ENCODE measurements at regions not wholly inside any gene's neighbourhood (a gene's known extent, or its start where the extent isn't known, plus 50 kb on each side); places are given as distances from the start of the nearest gene placed in this dataset.
"Not testable (repeated sequence)": the region's sequence is repeated elsewhere in the genome, so short reads cannot be mapped to it uniquely, and the experiment has no call there.

DNA sequence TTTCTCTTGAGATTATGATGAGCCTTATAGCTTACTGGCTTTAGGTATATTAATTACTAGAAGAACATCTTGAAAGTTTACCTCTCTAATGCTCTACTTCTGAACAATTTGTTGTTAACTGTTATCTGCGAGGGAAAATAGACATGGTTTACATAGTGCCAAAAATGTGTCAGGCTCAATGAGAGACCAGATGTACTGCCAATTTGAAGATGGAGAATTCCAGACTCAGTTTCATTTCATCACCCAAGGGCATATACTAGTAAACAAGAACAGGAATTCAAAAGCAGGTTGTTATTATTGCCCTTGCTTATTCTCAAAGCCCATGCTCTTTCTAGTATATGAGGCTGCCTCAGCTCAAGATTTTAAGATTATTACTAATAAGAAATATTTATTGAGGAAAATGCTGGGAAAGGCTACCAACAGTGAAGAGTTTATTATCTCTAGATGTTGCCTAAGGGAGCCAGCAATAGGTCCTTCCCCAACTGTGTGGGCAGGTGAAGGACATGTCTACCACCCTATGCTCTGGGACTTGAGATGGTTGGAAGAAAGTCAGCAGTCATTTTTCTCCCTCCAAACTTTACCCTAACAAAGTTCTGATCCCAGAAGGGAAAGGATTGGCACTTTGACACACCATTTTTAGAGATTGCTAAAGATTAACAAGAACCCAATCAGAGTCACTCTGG is 792.7 kb downstream of the METTL4 start:
- DNase-seq (ENCODE audit: extremely low read depth, low read depth, low spot score): no peak

DNA sequence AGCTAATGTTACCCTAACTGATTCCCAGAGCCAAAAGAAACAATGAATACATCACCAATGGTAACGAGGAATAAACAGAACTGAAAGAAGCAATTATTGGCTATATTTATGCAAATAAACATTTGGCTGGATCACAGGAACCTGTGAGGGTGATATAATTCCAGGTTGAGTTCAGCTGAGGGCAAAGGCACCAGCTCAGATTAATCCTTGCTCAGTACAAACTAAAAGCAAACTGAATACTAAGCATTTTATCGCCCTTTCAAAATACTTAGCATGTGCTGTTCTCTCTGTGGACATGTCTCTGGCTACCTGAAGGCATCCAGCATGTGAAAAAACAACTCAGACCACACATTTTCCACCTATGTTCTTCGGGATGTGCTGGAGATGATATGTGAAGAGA is 791.7 kb downstream of the METTL4 start:
- no peak for DNase-seq (ENCODE audit: extremely low read depth, low read depth, low spot score)

DNA sequence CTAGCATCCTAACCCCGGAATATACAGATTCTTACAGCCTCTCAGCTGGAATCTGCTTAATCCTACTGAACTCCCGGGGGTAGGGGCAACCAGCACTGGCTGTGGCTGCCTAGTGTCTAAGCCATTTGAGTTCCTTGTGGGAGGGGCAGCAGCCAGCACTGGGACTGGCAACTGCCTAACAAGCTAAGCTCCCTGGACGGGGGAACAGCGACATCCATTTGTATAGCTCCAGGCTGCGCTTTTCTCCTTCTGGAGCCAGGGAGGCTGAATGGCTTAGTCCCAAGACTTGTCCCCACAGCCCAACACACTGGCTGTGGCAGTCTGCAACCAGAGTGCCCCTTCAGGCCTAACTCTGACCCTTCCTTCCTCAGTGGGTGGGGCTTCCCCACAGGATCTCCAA is 787.2 kb downstream of the METTL4 start:
- no peak for DNase-seq (ENCODE audit: extremely low read depth, low read depth, low spot score)

DNA sequence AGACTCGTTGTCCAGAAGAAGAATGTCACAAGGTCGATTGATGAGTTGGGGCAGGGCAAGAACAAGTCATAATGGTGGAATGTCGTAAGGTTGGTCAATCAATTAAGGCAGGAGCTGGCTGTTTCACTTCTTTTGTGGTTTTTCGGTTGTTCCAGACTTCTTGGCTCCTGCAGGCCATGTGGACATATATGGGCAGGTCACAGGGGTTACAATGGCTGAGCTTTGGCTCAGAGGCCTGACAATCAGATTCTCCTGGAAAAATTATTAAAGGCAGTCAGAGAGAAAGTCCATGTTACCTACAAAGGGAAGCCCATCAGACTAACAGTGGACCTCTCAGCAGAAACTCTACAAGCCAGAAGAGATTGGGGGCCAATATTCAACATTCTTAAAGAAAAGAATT is 785.3 kb downstream of the METTL4 start:
- not testable (repeated sequence) for DNase-seq (ENCODE audit: extremely low read depth, low read depth, low spot score)

DNA sequence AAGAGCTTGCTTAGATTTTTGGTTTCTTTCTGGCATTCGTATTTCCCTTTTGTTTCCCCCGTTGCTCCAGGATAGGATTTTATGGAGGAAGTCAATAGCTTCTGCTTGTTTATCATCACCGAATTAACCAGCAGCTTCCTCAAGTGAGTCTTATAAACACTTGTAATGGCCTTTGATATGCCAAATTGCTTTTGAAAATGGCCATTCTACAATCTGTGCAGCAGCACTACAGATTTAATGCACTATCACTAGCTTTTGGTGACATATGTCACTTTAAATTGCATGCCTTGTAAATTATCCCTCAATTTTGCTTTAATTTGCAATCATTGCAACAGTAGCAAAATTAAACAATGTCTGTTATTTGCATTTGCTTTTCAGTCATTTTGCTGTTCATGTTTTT is 774.7 kb downstream of the METTL4 start:
- DNase-seq (ENCODE audit: extremely low read depth, low read depth, low spot score): no peak

DNA sequence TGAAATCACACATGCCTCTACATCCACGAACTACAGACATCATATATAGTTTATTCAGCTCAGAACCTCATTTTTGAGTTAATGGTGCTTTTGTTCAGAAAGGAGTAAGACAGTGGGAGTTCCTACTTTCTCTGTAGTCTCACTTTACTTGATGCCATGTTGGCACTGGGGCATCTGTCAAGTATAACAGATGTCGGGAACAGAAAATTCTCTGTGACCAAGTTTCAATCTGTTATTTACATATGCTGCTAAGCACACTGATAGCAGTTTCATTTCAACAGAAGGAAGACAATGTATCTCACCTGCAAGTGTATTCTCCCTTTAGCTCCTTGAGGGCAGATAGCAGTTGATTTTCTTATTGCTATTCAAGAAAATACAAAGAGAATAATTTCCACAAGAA is 774.1 kb downstream of the METTL4 start:
- no peak for DNase-seq (ENCODE audit: extremely low read depth, low read depth, low spot score)

DNA sequence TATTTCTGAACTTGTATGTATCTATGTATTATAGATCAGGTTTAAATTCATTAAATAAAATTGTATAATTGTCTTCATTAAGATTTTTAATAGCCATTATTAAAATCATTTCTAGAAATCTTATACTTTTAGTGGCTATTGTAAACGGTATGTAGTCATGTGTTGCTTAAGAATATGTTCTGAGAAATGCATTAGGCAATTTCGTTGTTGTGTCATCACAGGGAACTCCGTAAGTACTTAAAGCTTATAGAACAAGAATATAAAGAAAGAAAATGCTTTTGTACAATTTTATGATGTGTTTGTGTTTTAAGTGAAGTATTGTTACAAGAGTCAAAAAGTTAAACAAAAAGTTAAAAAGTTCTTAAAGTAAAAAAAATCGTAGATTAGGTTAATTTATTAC is 765.8 kb downstream of the METTL4 start:
- DNase-seq (ENCODE audit: extremely low read depth, low read depth, low spot score): no peak

DNA sequence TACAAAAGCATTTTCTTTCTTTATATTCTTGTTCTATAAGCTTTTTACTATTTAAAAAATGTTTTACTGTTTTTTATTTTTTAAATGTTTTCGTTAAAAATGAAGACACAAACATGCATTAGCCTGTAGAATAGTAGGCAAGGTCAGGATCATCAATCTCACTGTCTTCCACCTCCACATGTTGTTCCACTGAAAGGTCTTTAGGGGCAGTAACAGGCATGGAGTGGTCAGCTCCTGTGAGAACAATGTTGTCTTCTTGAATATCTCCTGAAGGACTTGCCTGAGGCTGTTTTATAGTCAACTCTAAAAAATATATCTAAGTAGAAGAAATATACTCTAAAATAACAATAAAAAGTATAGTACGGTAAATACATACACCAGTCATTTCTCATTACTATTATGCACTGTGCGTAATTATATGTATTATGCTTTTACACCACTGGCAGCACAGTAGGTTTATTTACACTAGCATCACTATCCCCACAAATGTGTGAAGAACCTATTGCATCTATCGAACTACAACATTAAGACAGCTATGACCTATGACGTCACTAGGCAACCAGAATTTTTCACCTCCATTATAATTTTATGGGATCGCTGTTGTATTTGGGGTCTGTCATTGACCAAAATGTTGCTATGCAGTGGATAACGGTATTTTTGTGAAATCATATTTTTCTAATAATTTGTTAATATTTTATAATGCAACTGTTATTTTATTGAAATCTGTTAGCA is 764.3 kb downstream of the METTL4 start:
- DNase-seq (ENCODE audit: extremely low read depth, low read depth, low spot score): no peak

DNA sequence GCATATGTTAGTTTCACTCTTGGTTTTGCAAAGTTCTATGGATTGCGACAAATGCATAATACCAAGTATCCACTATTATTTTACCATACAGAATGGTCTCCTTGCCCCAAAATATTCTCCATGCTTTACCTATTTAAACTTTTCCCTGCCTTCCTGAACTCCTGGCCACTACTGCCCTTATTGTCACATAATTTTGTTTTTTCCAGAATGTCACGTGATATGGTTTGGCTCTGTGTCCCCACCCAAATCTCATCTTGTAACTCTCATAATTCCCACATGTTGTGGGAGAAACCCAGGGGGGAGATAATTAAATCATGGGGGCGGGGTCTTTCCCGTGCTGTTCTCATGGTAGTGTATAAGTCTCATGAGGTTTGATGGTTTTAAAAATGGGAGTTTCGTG is 760.0 kb downstream of the METTL4 start:
- no peak for DNase-seq (ENCODE audit: extremely low read depth, low read depth, low spot score)

DNA sequence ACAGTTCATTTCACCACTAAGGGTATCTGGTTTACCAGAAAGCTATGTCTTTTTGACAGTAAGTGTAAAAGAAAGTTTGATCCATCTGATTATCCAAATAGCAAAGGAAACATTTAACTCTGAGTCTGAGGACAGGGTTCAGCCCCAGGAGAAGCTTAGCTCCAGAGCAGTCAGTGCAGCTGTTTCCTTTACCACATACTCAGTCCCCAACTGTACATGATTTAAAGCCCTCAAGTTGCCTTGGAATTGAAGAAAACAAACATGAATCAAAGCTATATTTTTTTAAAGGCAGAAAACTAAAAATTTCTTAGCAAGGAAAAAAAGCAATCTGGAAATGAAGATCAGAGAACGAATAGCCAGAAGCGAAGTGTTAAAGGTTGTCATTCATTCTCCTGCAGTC is 746.0 kb downstream of the METTL4 start:
- no peak for DNase-seq (ENCODE audit: extremely low read depth, low read depth, low spot score)

DNA sequence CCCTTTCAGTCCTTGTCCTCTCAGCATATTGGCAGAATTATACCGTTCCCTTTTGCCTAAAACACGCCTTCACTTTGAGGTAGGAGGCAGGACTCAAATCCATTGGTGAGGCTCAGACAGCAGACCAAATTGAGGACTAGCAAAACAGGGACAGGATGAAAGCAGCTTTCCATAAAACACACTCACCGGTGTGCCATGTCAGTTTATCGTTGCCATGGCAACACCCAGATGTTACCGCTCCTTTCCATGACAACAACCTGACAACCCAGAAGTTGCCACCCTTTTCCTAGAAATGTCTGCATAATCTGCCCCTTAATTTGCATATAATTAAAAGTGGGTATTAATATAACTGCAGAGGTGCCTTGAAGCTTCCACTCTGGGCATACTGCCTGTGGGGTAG is 730.4 kb downstream of the METTL4 start:
- DNase-seq (ENCODE audit: extremely low read depth, low read depth, low spot score): no peak

DNA sequence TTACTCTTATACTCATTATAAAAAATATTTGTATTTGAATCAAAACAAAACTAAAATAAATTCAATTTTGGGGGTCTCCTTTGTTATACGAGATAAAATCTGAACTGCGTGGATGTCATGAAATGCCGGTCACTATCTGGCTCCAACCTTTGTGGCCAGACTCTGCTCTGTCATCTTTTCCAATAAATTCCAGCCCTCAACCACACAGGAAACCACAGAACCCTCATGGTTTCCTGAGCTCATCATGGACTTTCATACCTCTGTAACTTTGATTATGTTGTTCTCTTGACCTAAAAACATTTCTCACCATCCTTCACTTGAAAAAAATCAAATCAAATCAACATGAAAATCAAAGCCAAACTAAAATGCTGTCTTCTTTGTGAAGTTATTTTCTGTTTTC is 724.7 kb downstream of the METTL4 start:
- no peak for DNase-seq (ENCODE audit: extremely low read depth, low read depth, low spot score)

DNA sequence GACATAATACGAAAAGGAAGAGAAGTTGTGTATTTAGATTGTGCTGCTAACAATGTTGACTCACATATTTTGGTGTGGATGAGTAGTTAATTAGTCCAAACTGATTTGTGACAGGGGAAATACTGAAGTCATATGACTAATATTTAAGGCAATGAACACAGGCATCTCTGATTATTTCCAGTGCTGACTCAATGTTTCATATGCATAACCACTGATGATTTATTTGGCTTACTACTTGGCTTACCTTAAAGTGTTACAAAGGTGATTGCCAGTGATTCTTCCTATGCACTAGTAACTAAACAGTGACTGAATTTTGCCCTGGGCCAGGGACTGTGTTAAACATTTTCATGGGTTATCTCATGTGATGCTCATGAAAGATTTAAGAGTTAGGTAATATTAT is 722.6 kb downstream of the METTL4 start:
- no peak for DNase-seq (ENCODE audit: extremely low read depth, low read depth, low spot score)

DNA sequence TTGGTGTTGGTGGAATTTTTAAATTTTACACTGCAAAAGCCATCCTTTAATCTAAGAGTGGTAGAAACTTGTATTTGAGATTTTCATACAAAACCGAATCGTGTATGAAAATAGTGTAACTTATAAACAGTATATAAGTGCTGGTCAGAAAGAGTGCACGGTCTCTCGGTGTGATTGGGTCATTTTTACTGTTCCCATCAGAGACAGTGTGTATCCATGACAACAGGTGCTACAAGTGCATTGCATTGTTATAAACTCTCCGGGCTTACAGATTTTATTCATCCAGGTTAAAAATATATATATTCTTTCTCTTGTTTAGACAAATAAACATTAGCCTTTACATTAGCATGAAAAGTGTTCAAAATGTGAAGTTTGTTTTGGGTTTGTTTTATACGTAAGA is 721.9 kb downstream of the METTL4 start:
- DNase-seq (ENCODE audit: extremely low read depth, low read depth, low spot score): no peak

DNA sequence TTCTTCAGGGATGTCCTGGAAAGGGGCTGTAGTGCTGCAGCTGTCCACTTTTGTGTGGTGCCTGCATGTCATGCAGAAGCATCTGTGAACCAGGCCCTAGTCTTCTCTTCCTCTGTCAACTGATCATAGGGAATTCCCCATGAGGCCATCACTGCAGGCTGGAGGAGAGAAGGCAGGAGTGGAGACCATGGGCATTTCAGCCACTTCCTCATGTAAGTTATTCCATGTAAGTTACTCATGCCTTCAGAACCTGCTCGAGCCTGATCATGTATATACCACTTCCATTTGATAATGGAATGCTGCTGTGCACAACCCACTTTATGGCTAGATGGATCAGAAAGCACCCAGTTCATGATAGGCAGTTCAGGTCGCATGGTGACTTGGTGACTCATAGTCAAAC is 714.0 kb downstream of the METTL4 start:
- not testable (repeated sequence) for DNase-seq (ENCODE audit: extremely low read depth, low read depth, low spot score)

DNA sequence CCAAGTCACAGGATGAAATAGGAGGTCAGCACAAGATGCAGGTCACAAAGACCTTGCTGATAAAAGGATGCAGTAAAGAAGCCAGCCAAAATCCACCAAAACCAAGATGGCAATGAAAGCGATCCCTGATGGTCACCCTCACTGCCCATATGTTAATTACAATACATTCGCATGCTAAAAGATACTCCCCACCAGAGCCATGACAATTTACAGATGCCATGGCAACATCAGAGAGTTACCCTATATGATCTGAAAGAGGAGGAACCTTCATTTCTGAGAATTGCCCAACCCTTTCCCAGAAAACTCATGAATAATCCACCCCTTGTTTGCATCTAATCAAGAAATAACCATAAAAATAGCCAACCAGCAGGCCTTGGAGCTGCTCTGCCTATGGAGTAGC is 709.8 kb downstream of the METTL4 start:
- DNase-seq (ENCODE audit: extremely low read depth, low read depth, low spot score): no peak

DNA sequence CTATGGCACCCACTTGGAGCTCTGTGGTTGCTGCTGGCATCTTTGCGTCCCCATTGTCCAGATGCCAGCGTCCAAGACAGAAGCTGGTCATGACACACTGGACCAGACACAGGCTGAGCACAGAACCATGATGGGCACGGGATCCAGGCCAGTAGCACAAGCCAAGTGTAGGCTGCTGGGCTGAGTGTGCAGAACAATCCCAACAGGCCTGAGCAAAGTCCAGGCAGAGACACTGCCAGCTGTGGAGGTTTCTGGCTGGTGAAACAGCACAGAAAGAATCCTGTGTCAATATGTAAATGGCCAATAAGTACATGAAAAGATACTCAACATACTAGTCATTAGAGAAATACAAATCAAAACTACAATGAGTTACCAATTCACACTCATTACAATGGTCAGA is 705.4 kb downstream of the METTL4 start:
- no peak for DNase-seq (ENCODE audit: extremely low read depth, low read depth, low spot score)

DNA sequence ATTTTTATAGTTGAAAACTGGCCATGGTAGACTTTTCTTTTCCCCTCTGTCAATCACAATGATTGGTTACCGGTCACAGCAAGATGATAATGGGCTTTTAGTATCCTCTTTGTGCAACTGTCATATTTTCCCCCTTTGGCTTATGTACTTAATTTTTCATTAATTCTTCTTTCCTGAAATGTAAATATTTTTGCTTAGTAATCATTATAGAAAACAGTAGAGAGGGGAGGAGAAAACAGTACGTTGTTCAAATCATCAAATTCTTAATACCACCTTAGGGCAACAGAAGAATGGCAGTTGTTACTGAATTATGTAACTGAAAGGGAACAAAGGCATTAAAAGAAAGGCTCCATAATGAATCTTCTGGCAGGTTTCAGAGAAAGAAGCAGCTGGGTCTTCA is 699.0 kb downstream of the METTL4 start:
- no peak for DNase-seq (ENCODE audit: extremely low read depth, low read depth, low spot score)

DNA sequence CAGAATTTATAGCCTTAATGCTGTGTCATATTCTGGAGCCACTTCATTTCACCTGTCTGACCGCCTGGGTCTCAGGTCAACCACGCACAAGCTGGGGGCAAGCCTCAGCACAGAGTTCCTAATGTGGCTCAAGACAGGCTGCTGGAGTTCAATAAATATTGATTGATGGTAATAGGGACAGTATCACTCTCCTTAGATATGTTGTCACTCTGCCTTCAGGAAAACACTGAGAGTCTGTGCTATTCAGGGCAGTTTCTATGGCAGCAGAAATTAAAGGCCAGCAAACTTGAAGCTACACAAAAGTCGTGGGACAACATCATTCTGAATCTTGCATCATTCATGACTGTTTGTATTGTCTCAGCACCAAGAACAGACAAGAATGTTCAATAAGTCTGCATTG is 696.1 kb downstream of the METTL4 start:
- no peak for DNase-seq (ENCODE audit: extremely low read depth, low read depth, low spot score)

DNA sequence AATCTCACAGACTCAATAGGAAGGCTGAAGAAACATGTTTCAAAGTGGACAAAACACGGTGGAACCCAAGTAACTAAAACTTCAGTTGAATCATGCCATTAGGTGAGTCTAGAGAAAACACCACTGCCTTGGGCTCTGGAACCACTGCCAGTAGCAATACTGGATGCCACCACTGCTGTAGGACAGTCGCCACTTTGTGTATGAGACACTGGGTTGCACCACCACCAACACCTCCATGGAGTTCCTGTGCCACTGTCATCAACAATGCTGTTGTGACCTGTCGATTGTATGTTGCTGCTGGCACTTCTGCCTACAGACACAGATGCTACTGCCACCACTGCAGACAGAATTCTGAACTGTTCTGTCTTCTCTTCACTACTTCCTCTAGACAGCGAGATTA is 686.7 kb downstream of the METTL4 start:
- DNase-seq (ENCODE audit: extremely low read depth, low read depth, low spot score): no peak

DNA sequence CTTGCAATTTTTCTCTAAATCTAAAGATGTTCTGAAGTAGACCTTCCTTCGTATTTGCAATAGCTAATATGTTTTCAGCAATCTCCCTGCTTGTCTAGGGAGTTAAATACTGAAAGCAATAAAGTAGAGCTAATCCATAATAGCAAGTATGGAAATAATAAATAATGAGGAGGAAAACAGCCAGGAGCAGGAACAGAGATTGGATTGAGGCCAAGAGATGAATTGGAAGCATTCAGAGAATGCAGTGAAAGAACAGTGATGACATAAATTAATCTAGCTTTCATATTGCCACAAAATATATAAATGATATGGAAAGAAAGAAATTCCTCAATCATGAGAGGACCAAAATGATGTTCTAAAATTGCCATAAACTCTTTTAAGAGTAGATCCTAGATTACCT is 679.7 kb downstream of the METTL4 start:
- DNase-seq (ENCODE audit: extremely low read depth, low read depth, low spot score): no peak

DNA sequence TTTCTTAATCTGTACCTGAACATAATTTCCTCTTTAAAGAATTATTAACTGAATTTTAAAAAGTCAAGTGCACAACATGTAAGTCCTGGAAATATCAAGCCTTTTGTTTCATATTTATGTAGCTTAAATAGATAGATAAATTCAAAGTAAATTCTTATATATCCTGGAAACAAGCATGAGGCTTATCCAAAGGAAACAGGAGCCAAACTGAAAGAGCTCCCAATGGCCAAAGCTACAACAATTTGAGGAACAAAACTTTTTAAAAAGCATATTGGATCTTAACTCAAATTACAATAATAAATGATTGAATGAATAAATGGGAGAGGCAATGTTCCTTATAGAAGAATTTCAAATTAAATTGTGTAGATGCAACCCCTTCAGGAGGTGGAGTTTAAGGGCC is 679.1 kb downstream of the METTL4 start:
- no peak for DNase-seq (ENCODE audit: extremely low read depth, low read depth, low spot score)
